ENCODE measurements at regions not wholly inside any gene's neighbourhood (a gene's known extent, or its start where the extent isn't known, plus 50 kb on each side); places are given as distances from the start of the nearest gene placed in this dataset.
A peak's percentile ranks its signal among the peaks of the same experiment; 100 is the strongest.

DNA sequence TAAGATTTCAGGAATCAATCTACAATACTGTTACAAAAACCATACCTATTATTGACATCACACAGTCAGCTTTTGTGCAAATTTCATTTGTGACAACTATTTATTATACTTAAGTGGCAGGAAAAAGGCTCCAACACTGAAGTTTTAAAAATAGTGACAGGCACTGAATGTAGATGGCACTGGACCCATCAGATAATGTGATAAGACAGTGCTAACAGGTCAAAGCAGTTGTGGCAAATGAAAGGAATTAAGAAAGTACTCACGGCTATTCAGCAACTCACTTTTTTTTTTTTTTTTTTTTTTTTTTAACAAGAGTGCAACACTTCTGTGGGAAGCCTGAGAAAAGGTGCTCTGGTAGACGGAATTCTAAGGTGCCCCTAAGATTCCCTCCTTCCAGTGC is 115.0 kb upstream of the MEF2C start:
- no peak for DNase-seq (ENCODE audit: extremely low read depth, insufficient read length)
- Histone ChIP-seq H3K4me3 (replicated peaks; ENCODE audit: low read depth, low read length) (no peak overlapping the region), H3K36me3 (ENCODE audit: control insufficient read depth, insufficient read depth, low read length) (no peaks in the 10 kb centered on the region), H3K27me3 (replicated peaks; ENCODE audit: control insufficient read depth, insufficient read depth, low read length) (no peaks in the 10 kb centered on the region)
- no peak for TF ChIP-seq CTCF (IDR thresholded peaks at IDR 0.05; ENCODE audit: insufficient read depth, low read length, poor library complexity, severe bottlenecking)

DNA sequence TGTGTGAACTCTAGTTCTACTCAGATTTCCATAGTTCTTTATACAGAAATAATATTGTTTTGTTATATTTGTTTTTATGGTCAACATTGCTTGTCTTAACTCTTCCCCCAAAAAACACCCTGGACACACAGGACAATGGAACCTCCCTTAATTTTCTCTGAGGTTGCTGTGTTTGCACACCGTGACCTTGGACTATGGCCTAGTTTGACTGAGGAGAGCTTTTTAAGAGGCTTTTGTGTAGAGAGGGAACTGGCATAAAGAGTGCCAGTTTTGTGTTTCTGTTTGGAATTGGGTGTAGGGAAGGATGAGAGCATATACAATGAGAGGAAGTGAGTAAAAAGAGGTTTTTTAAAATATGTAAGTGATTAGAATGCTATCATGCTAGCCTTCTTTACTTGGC is 101.1 kb upstream of the MEF2C start:
- no peaks in the 10 kb centered on the region for H3K36me3 ChIP-seq (ENCODE audit: control insufficient read depth, insufficient read depth, low read length)
- no peak for DNase-seq (ENCODE audit: extremely low read depth, insufficient read length)
- no peak for TF ChIP-seq CTCF (IDR thresholded peaks at IDR 0.05; ENCODE audit: insufficient read depth, low read length, poor library complexity, severe bottlenecking)
- H3K27me3 ChIP-seq (replicated peaks; ENCODE audit: control insufficient read depth, insufficient read depth, low read length): no peaks in the 10 kb centered on the region
- no peak overlapping the region for H3K4me3 ChIP-seq (replicated peaks; ENCODE audit: low read depth, low read length)

GRCh38 chr5:88979726-88980125 is 96.7 kb upstream of the MEF2C start:
- no peak for TF ChIP-seq CTCF (IDR thresholded peaks at IDR 0.05; ENCODE audit: insufficient read depth, low read length, poor library complexity, severe bottlenecking)
- Histone ChIP-seq H3K27me3 (replicated peaks; ENCODE audit: control insufficient read depth, insufficient read depth, low read length) (no peaks in the 10 kb centered on the region), H3K4me3 (replicated peaks; ENCODE audit: low read depth, low read length) (no peak overlapping the region), H3K36me3 (ENCODE audit: control insufficient read depth, insufficient read depth, low read length) (no peaks in the 10 kb centered on the region)
- no peak for DNase-seq (ENCODE audit: extremely low read depth, insufficient read length)

DNA sequence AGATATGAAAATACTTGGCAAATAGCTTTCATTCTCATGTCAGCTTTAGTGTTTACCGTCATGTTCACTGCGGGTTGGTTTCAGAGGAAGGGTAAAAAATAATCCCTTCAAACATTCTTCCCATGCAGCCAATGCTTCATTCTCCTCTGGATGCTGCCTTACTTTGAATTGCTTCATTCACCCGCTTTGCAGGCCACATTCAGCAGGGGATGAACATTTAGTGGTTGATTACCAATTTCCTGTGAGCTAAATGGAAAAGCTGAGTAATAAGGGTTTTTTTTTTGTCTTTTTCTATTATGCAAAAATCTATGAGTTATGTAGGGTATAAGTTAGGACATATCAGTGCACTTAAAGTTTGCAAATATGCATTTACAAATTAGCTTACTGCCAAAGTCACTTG is 96.3 kb upstream of the MEF2C start:
- Histone ChIP-seq H3K4me3 (replicated peaks; ENCODE audit: low read depth, low read length) (no peak overlapping the region), H3K27me3 (replicated peaks; ENCODE audit: control insufficient read depth, insufficient read depth, low read length) (no peaks in the 10 kb centered on the region), H3K36me3 (ENCODE audit: control insufficient read depth, insufficient read depth, low read length) (no peaks in the 10 kb centered on the region)
- DNase-seq (ENCODE audit: extremely low read depth, insufficient read length): peak; percentile 18
- no peak for TF ChIP-seq CTCF (IDR thresholded peaks at IDR 0.05; ENCODE audit: insufficient read depth, low read length, poor library complexity, severe bottlenecking)

GRCh38 chr5:88976914-88977313 is 93.9 kb upstream of the MEF2C start:
- Histone ChIP-seq H3K36me3 (ENCODE audit: control insufficient read depth, insufficient read depth, low read length) (no peaks in the 10 kb centered on the region), H3K27me3 (replicated peaks; ENCODE audit: control insufficient read depth, insufficient read depth, low read length) (no peaks in the 10 kb centered on the region), H3K4me3 (replicated peaks; ENCODE audit: low read depth, low read length) (no peak overlapping the region)
- no peak for DNase-seq (ENCODE audit: extremely low read depth, insufficient read length)
- no peak for TF ChIP-seq CTCF (IDR thresholded peaks at IDR 0.05; ENCODE audit: insufficient read depth, low read length, poor library complexity, severe bottlenecking)
